GM12865 (cell line): ENCODE measurements at regions not wholly inside any gene's neighbourhood (a gene's known extent, or its start where the extent isn't known, plus 50 kb on each side); places are given as distances from the start of the nearest gene placed in this dataset.

Source experiments
- DNase-seq: peaks from one replicate; pipeline ENCODE4 v3.0.0; 2010; ENCODE audit warnings: low read depth
- H3K4me3 ChIP-seq: 2 replicates; pipeline ENCODE4 v1.5.1; 2011; ENCODE audit warnings: mild to moderate bottlenecking, low read depth, low read length, control low read depth
- TF ChIP-seq, protein P1 (sequence below): IDR thresholded peaks from 2 replicates; pipeline ENCODE4 v1.5.1; 2011; ENCODE audit warnings: low read length, control low read depth, low read depth, inconsistent platforms; ENCODE audit not compliant: insufficient read depth; ENCODE audit errors: missing control alignments

DNA sequence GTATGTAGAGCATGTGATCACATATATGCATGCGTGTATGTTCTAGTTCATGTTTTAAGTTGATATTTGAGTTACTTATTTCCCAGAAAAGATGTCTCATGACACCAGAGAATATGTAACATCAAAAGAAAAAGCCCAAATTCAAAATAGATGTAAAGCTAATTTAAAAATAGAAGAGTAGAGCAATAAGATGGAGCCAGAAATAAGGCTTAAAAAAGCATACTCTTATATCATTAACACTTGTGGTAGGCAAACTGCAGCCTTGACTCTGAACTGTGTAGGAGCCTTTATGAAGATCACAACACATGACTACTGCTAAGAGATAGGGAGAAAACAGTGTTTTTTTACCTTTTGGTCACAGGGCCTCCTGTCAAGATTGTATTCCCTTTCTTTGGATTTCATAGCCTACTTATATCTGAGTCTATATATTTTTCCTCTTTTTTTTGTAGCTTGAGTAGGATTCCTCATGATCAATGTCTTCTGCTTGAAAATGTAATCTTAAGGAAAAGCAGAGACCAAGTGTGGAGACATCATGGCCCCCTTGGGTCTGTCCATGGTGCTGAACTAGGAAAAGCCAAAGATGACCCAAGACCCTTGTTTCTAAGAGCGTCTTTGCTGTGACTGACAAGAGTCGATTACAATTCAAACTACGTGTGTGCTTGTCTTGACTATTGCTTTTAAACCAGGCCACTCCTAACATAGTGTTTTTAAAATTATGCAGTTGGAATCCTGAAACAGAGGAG lies 390.4 kb downstream of the SHISA9 start:
- DNase-seq, result no peak
- TF ChIP-seq, protein P1, sequence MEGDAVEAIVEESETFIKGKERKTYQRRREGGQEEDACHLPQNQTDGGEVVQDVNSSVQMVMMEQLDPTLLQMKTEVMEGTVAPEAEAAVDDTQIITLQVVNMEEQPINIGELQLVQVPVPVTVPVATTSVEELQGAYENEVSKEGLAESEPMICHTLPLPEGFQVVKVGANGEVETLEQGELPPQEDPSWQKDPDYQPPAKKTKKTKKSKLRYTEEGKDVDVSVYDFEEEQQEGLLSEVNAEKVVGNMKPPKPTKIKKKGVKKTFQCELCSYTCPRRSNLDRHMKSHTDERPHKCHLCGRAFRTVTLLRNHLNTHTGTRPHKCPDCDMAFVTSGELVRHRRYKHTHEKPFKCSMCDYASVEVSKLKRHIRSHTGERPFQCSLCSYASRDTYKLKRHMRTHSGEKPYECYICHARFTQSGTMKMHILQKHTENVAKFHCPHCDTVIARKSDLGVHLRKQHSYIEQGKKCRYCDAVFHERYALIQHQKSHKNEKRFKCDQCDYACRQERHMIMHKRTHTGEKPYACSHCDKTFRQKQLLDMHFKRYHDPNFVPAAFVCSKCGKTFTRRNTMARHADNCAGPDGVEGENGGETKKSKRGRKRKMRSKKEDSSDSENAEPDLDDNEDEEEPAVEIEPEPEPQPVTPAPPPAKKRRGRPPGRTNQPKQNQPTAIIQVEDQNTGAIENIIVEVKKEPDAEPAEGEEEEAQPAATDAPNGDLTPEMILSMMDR, result no peak
- H3K4me3 ChIP-seq, result no peak overlapping the region

DNA sequence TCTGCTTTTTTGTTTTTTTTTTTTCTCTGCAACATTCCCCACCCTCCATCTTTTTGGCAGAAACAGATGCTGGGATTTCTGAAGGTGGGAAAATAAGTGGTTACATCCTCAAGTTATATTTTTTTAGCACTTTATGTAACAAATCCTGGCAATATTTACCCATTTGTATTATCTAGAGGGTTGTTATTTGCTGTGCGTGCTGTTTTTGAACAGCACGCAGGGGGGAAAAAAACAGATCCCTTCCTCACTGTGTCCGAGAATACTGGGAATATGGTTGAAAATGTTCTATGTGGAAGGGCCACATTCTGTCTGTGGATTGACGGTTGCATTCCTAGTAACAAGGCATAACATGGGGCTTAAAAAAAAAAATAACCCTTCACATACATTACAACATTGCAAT lies 394.8 kb downstream of the SHISA9 start:
- TF ChIP-seq, protein P1, result no peak
- DNase-seq, result no peak
- no peak overlapping the region for H3K4me3 ChIP-seq

DNA sequence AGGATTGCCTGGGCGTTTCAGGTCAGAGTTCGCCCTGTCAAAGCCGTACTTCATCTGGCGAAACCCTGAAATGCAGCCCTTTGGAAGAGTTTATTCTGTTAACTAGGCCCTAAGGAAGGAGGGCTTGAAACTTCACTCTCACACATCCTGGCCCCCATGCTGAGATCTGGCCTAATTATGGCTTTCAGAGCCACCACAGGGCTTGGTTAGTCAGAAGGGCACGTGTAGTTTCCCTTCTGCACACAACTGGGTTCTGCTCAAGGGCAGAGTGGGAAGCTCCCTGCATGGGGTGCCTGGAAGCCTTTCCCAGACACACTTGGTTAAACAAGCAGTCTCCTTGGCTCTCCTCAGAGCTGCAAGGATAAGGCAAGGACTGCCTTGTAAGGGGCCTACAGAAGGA lies 397.3 kb downstream of the SHISA9 start:
- peak; percentile 32 for DNase-seq
- no peak overlapping the region for H3K4me3 ChIP-seq
- TF ChIP-seq, protein P1, result no peak

DNA sequence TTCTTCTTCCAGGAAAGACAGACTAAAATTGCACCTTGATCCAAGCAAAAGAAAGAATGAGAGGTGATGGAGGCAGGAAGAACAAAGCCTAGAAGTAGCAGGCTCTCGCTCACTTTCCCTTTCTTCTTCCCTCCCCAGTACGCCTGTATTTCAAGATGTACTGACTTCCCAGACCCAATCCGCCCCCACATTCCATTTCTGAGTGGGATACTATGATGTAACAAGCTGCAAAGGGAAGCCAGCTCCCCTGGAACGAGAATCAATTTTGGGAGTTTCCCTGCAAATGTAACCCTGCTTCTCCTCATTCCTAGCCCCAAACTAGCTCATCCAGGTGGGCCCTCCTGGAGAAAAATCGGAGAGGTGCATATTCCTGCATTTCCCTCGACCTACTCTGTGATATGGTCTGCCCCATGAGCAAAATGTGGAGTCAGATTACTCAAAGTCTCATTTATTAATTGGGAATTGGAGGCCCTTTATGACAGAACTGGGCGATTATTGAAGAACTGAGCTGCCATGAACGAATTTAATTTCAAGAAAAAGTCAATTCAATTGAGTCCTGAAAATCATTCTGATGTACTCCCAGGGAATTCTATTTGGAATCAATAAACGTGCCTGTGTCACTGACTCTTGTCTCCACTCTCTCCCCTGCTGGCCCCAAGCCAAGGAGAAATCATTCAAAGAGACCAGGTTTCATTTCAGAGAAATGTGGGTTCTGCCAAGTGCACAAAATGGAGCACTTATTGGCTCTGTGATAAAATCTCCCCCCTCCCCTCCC lies 398.9 kb downstream of the SHISA9 start:
- TF ChIP-seq, protein P1, result no peak
- H3K4me3 ChIP-seq, result no peak overlapping the region
- DNase-seq, result no peak

DNA sequence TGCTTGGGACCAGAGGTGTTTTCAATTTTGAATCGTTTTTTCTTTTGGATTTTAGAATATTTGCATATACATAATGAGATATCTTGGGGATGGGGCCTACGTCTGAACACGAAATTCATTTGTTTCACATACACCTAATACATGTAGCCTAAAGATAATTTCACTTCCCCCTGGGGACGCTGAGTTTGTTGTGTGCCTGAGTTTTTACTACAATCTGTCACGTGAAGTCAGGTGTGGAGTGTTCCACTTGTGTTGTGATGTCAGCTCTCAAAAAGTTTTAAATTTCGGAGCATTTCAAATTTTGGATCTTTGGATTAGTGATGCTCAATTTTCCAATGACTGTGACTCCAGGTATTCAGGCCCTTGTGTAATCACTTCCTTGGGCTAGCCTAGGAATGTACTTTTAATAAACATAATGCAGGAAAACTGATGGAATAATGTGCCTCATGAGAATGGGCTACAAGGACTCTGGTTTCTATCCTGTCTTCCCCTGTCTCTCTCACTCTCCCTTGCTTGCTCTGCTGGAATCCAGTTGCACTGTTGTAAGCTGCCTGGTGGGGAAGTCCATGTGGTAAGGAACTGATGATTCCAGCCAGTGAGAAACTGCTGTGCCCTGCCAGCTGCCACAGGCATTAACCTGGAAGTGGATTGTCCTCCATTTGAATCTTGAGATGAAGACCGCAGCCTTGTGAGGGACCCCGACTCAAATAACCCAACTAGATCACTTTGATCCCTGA lies 403.8 kb downstream of the SHISA9 start:
- TF ChIP-seq, protein P1, result no peak
- peak; percentile 38 for DNase-seq

DNA sequence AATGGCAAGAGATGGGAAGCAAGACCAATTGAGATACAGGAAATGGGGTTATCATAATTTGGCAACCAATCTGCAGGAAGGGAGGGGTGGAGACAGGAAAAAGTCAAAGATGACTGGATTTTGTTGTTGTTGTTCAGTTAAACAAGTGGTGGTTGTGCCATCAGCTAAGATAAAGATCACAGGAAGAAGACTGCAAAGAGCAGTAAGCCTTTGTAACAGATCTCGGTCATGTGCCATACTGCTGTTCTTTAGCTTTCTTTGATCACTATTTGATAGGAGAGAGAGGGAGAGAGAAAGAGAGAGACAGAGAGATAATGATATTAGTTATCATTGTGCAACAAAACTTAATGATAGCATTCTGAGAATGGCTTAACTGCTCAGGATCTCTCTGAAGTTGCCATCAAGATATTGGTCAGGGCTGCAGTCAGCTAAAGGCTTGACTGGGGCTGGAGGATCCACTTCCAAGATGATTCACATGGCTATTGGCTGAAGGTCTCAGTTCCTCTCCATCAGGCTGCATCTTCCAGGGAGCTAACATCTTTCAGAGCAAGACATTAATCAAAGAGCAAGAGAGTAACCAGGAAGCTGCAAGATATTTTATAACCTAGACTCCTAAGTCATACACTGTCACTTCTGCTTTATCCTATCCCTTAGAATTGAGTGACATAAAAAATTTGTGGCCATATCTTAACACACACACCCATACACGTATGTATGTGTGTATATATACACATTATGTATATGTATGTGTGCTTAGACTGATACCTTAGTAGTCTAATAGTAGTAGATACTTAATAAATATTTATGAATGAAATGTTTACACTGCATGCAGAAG lies 405.0 kb downstream of the SHISA9 start:
- DNase-seq, result no peak
- TF ChIP-seq, protein P1, result no peak
- no peak overlapping the region for H3K4me3 ChIP-seq

More for the DNA sequence above, 403.8 kb downstream of the SHISA9 start:
- no peak overlapping the region for H3K4me3 ChIP-seq
